HG03060 (cell line): ENCODE measurements at regions not wholly inside any gene's neighbourhood (a gene's known extent, or its start where the extent isn't known, plus 50 kb on each side); places are given as distances from the start of the nearest gene placed in this dataset.
A peak's percentile ranks its signal among the peaks of the same experiment; 100 is the strongest.
"Not testable (repeated sequence)": the region's sequence is repeated elsewhere in the genome, so short reads cannot be mapped to it uniquely, and the experiment has no call there.

Source experiments
- ATAC-seq: cut with Tn5 transposase; IDR thresholded peaks from one replicate; pipeline ENCODE4 v1.9.1; 2021; ENCODE audit warnings: low read depth, moderate number of reproducible peaks; ENCODE audit not compliant: unreplicated experiment

GRCh38 chr16:13336335-13336734 lies 434.9 kb downstream of the SHISA9 start:
- ATAC-seq = no peak

GRCh38 chr16:13336907-13337881 lies 435.8 kb downstream of the SHISA9 start:
- not testable (repeated sequence) for ATAC-seq

- ATAC-seq = no peak
Measured at GRCh38 chr16:13338044-13338443, 436.6 kb downstream of the SHISA9 start.

- no peak for ATAC-seq
Measured at GRCh38 chr16:13342675-13343074, 441.3 kb downstream of the SHISA9 start.

- no peak for ATAC-seq
Measured at GRCh38 chr16:13344001-13344400, 442.6 kb downstream of the SHISA9 start.

- ATAC-seq = no peak
Measured at GRCh38 chr16:13348416-13348815, 447.0 kb downstream of the SHISA9 start.

GRCh38 chr16:13350000-13350399 lies 448.6 kb downstream of the SHISA9 start:
- no peak for ATAC-seq

GRCh38 chr16:13351181-13351580 lies 449.8 kb downstream of the SHISA9 start:
- no peak for ATAC-seq

- no peak for ATAC-seq
Measured at GRCh38 chr16:13351601-13352217, 450.3 kb downstream of the SHISA9 start.

- ATAC-seq = not testable (repeated sequence)
Measured at GRCh38 chr16:13352796-13353195, 451.4 kb downstream of the SHISA9 start.

- not testable (repeated sequence) for ATAC-seq
Measured at GRCh38 chr16:13357842-13358241, 456.4 kb downstream of the SHISA9 start.

GRCh38 chr16:13359835-13360234 lies 458.4 kb downstream of the SHISA9 start:
- ATAC-seq = no peak

GRCh38 chr16:13372421-13372820 lies 471.0 kb downstream of the SHISA9 start:
- ATAC-seq = no peak

GRCh38 chr16:13376174-13376573 lies 474.8 kb downstream of the SHISA9 start:
- ATAC-seq = no peak

- ATAC-seq = no peak
Measured at GRCh38 chr16:13377143-13377542, 475.7 kb downstream of the SHISA9 start.

- no peak for ATAC-seq
Measured at GRCh38 chr16:13378151-13378550, 476.8 kb downstream of the SHISA9 start.

- no peak for ATAC-seq
Measured at GRCh38 chr16:13379266-13379665, 477.9 kb downstream of the SHISA9 start.

- ATAC-seq = not testable (repeated sequence)
Measured at GRCh38 chr16:13385156-13386040, 484.0 kb downstream of the SHISA9 start.

- ATAC-seq = peak; percentile 46
Measured at GRCh38 chr16:13390093-13390985, 488.9 kb downstream of the SHISA9 start.

- no peak for ATAC-seq
Measured at GRCh38 chr16:13390986-13391305, 489.5 kb downstream of the SHISA9 start.
